Heart right ventricle (tissue), 16 donors: ENCODE measurements at regions not wholly inside any gene's neighbourhood (a gene's known extent, or its start where the extent isn't known, plus 50 kb on each side); places are given as distances from the start of the nearest gene placed in this dataset.

Source experiments
- ATAC-seq, 8 donors: fragments of 200-7000 bp; cut with Tn5 transposase; one replicate each; pipeline ENCODE4 v1.9.1; 2020; ENCODE audit warnings: mild to moderate bottlenecking in 8 of 8, moderate library complexity in 8 of 8, moderate number of reproducible peaks in 1 of 8
- DNase-seq, 2 donors: peaks; one replicate each; pipeline ENCODE4 v3.0.0-alpha.2; 2020
- H3K27ac ChIP-seq, 10 donors: fragments of 200-600 bp; sonication (generic) in 2 of 10; one replicate each; pipeline versions ENCODE4 v1.5.0 to v1.8.0; 2020 to 2022; ENCODE audit warnings: mild to moderate bottlenecking in 3 of 10
- H3K27me3 ChIP-seq, 7 donors: fragments of 200-600 bp; one replicate each; pipeline ENCODE4 v1.8.0; 2021 to 2022; ENCODE audit warnings: mild to moderate bottlenecking in 2 of 7
- H3K36me3 ChIP-seq, 9 donors: fragments of 200-600 bp; sonication (generic) in 1 of 9; one replicate each; pipeline versions ENCODE4 v1.5.0 to v1.8.0; 2020 to 2022; ENCODE audit warnings: mild to moderate bottlenecking in 2 of 9
- H3K4me1 ChIP-seq, 9 donors: fragments of 200-600 bp; sonication (generic) in 1 of 9; one replicate each; pipeline versions ENCODE4 v1.5.0 to v1.8.0; 2020 to 2022; ENCODE audit warnings: mild to moderate bottlenecking in 4 of 9
- H3K4me3 ChIP-seq, 10 donors: fragments of 200-600 bp; sonication (generic) in 2 of 10; one replicate each; pipeline versions ENCODE4 v1.5.0 to v1.8.0; 2020 to 2022; ENCODE audit warnings: mild to moderate bottlenecking in 7 of 10, moderate library complexity in 2 of 10
- H3K9me3 ChIP-seq, 11 donors: fragments of 200-600 bp in 10 of 11; sonication (generic) in 2 of 11; one replicate each; pipeline versions ENCODE4 v1.5.0 to v1.8.0; 2013 to 2022; ENCODE audit warnings: mild to moderate bottlenecking in 2 of 11, control low read depth in 1 of 11, moderate library complexity in 1 of 11
- CTCF ChIP-seq, 9 donors: fragments of 200-600 bp; sonication (generic) in 2 of 9; IDR thresholded peaks; one replicate each; pipeline versions ENCODE4 v1.5.0 to v1.8.0; 2021 to 2022; ENCODE audit warnings: antibody characterized with exemption in 9 of 9, mild to moderate bottlenecking in 5 of 9, moderate library complexity in 1 of 9
- WGBS, 2 donors: extraction: QIAGEN DNeasy Blood & Tissue Kit; methylation state at CpG; one replicate each; pipeline ENCODE4 v1.1.7; 2013; ENCODE audit warnings: inconsistent platforms in 1 of 2; 5-methylcytosine and 5-hydroxymethylcytosine counted together
- intact Hi-C, 10 donors: fragments of 100-400 bp; cut with DNase I; formaldehyde crosslinking; loops; one replicate each; pipeline versions ENCODE4 v1.11.1 to v1.14.2; 2022
- donor health status: Arrhythmogenic right ventricular cardiomyopathy.
- donor health status: ischemic (EF 13 %, LVEDD 7.1; RV severe dilation, severe dysfunction).
- donor health status: healthy with polysubstance abuse.
- donor health status: DM: no; HTN: yes; CAD: no.
- donor health status: DM: no; HTN: no; CAD: no.
- donor health status: ischemic (EF 25% LVEDD 6.9; RV normal size, moderate dysfunction).
- donor health status: ischemic (EF 25% LVEDD 5.7; RV mildly dilated, moderate dysfunction).
- donor health status: healthy.
- donor health status: DM: yes; HTN: yes; CAD: no.
- donor health status: Ischemic cardiomyopathy.
- donor health status: ischemic (EF 35%, LVEDD 5.7; RV mildly dilated, moderate dysfunction).
- donor health status: nonischemic (EF 11% LVEDD 7.7; RV severe dilation, severe dysfunction).
- donor health status: DM: yes; HTN: yes; CAD: no.
- donor health status: PGD.
- donor health status: ischemic (EF 29% LVEDD 5.4; RV normal size, mild dysfunction).
- donor health status: nonischemic (EF 23%, LVEDD 6.1; RV moderate dilation, normal function).

- Histone ChIP-seq H3K27ac (no peak overlapping the region), H3K9me3 (no peaks in the 10 kb centered on the region), H3K27me3 (peaks cover 0 to 9% (median 0%) of the 10 kb centered on the region in 7 donors), H3K36me3 (no peaks in the 10 kb centered on the region), H3K4me3 (no peak overlapping the region), H3K4me1 (no peaks in the 10 kb centered on the region)
- 9 to 12% methylated on average over 8 of the region's 8 CpGs for WGBS, 2 donors
- no peak for DNase-seq
- TF ChIP-seq CTCF (IDR thresholded peaks at IDR 0.05): no peak
- intact Hi-C loops: no loop called here
- ATAC-seq: no peak
Measured at GRCh38 chr6:98716341-98716740, 118.0 kb upstream of the POU3F2 start.

GRCh38 chr6:98717322-98717877 lies 117.0 kb upstream of the POU3F2 start:
- no peak for TF ChIP-seq CTCF (IDR thresholded peaks at IDR 0.05)
- 27 to 30% methylated on average over 6 of the region's 6 CpGs for WGBS, 2 donors
- Histone ChIP-seq H3K4me1 (no peaks in the 10 kb centered on the region), H3K27me3 (peaks cover 0 to 9% (median 0%) of the 10 kb centered on the region in 7 donors), H3K9me3 (no peaks in the 10 kb centered on the region), H3K36me3 (no peaks in the 10 kb centered on the region), H3K27ac (no peak overlapping the region), H3K4me3 (no peak overlapping the region)
- no peak for DNase-seq
- no peak for ATAC-seq
- intact Hi-C loops: no loop called here

- no peak overlapping the region for H3K4me3 ChIP-seq
- intact Hi-C loops: no loop called here
- WGBS, 2 donors: 63 to 64% methylated on average over 2 of the region's 2 CpGs
- no peaks in the 10 kb centered on the region for H3K4me1 ChIP-seq
- no peak overlapping the region for H3K27ac ChIP-seq
- H3K27me3 ChIP-seq: peaks cover 0 to 9% (median 0%) of the 10 kb centered on the region in 7 donors
- DNase-seq: no peak
- no peaks in the 10 kb centered on the region for H3K36me3 ChIP-seq
- H3K9me3 ChIP-seq: no peaks in the 10 kb centered on the region
- TF ChIP-seq CTCF (IDR thresholded peaks at IDR 0.05): no peak
- ATAC-seq: no peak
Measured at GRCh38 chr6:98717988-98718387, 116.4 kb upstream of the POU3F2 start.

GRCh38 chr6:98724537-98724936 lies 109.8 kb upstream of the POU3F2 start:
- Histone ChIP-seq H3K9me3 (peaks cover 0 to 5% (median 0%) of the 10 kb centered on the region in 11 donors), H3K4me1 (no peaks in the 10 kb centered on the region), H3K27me3 (peaks cover 0 to 2% (median 0%) of the 10 kb centered on the region in 7 donors), H3K27ac (no peak overlapping the region), H3K36me3 (no peaks in the 10 kb centered on the region), H3K4me3 (no peak overlapping the region)
- TF ChIP-seq CTCF (IDR thresholded peaks at IDR 0.05): no peak
- DNase-seq (no peak), ATAC-seq (no peak)
- intact Hi-C loops: no loop called here
